Spleen (tissue), 11 donors: ENCODE measurements at regions not wholly inside any gene's neighbourhood (a gene's known extent, or its start where the extent isn't known, plus 50 kb on each side); places are given as distances from the start of the nearest gene placed in this dataset.

ENCODE experiments used
- DNase-seq: peaks from one replicate; pipeline ENCODE4 v3.0.0-alpha.2; 2020
- H3K27ac ChIP-seq, 8 donors: fragments of 200-600 bp; sonication (generic) in 7 of 8; 1 replicate in 4 of 8; 2 replicates in 4 of 8; pipeline versions ENCODE4 v1.5.0 to v1.8.0; 2016 to 2021; ENCODE audit warnings: inconsistent platforms in 4 of 8, mild to moderate bottlenecking in 4 of 8, moderate library complexity in 1 of 8
- H3K27me3 ChIP-seq, 7 donors: fragments of 200-600 bp; sonication (generic) in 6 of 7; replicated peaks in 1 of 7; 1 replicate in 4 of 7; 2 replicates in 3 of 7; pipeline versions ENCODE4 v1.5.0 to v1.8.0; 2016 to 2021; ENCODE audit warnings: inconsistent platforms in 3 of 7, mild to moderate bottlenecking in 1 of 7
- H3K36me3 ChIP-seq, 6 donors: fragments of 200-600 bp; sonication (generic) in 5 of 6; 1 replicate in 4 of 6; 2 replicates in 2 of 6; pipeline versions ENCODE4 v1.5.0 to v1.8.0; 2016 to 2021; ENCODE audit warnings: inconsistent platforms in 2 of 6
- H3K4me1 ChIP-seq, 6 donors: fragments of 200-600 bp; sonication (generic) in 5 of 6; 1 replicate in 3 of 6; 2 replicates in 3 of 6; pipeline versions ENCODE4 v1.5.0 to v1.8.0; 2016 to 2021; ENCODE audit warnings: inconsistent platforms in 3 of 6
- H3K4me3 ChIP-seq, 8 donors: fragments of 200-600 bp; sonication (generic) in 7 of 8; 1 replicate in 4 of 8; 2 replicates in 4 of 8; pipeline versions ENCODE4 v1.5.0 to v1.8.0; 2016 to 2021; ENCODE audit warnings: inconsistent platforms in 4 of 8, mild to moderate bottlenecking in 4 of 8, moderate library complexity in 2 of 8
- H3K9me3 ChIP-seq, 8 donors: fragments of 200-600 bp; sonication (generic) in 7 of 8; 1 replicate in 4 of 8; 2 replicates in 4 of 8; pipeline versions ENCODE4 v1.5.0 to v1.8.0; 2016 to 2021; ENCODE audit warnings: inconsistent platforms in 4 of 8
- POLR2A ChIP-seq, 3 donors: fragments of 450-650 bp; IDR thresholded peaks; one replicate each; pipeline ENCODE4 v1.5.1; 2017; ENCODE audit warnings: antibody characterized with exemption in 3 of 3, mild to moderate bottlenecking in 1 of 3
- POLR2AphosphoS5 ChIP-seq, 3 donors: sonication (generic); formaldehyde crosslinking; IDR thresholded peaks; one replicate each; pipeline ENCODE4 v1.5.1; 2017; ENCODE audit warnings: antibody characterized with exemption in 3 of 3
- WGBS, 5 donors: extraction: QIAGEN DNeasy Blood & Tissue Kit in 3 of 5; methylation state at CpG; one replicate each; pipeline versions ENCODE4 v1.1.5 to v1.1.7; 2013 to 2018; 5-methylcytosine and 5-hydroxymethylcytosine counted together
- intact Hi-C: fragments of 100-400 bp; cut with DNase I; formaldehyde crosslinking; loops from one replicate; pipeline ENCODE4 v1.15.0; 2023; ENCODE audit warnings: low total_unique reads
- TF ChIP-seq, protein P1 (sequence below), 11 experiments: fragments of 200-600 bp in 7 of 11; fragments of 450-650 bp in 4 of 11; sonication (generic) in 4 of 11; IDR thresholded peaks in 8 of 11; conservative IDR thresholded peaks in 3 of 11; 1 replicate in 7 of 11; 2 replicates in 4 of 11; pipeline versions ENCODE4 v1.4.0 to v1.8.0; 2016 to 2021; ENCODE audit warnings: antibody characterized with exemption in 11 of 11, inconsistent platforms in 4 of 11, mild to moderate bottlenecking in 1 of 11
- donor health status: healthy with polysubstance abuse.
- donor health status: DM: no; HTN: no; CAD: no; lungs with moderate emphysema.
- donor health status: DM: no; HTN: no; CAD: no.
- donor health status: Bipolar disorder and iron deficiency.
- donor health status: healthy.
- donor health status: DM: no; HTN: no; CAD: no.
- donor health status: DM: yes; HTN: yes; CAD: no.

DNA sequence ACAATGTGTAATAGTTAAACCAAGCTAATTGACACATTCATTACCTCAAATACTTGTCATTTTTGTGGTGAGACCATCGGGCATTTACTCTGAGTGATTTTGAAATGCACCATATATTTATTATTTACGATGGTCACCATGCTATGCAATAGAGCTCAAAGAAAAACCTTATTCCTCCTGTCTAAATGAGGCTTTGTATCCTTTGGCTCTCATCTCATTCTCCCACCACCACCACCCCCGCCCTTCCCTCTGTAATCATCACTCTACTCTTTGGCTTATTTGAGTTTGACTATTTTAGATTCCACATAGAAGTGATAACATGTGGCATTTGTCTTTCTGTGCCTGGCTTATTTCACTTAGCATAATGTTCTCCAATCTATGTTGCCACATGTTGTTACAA, 124.9 kb downstream of the CYSLTR2 start:
- WGBS, 5 donors = 73 to 89% (median 86%) methylated on average over 3 of the region's 3 CpGs
- H3K9me3 ChIP-seq = peaks cover 7 to 39% (median 27%) of the 10 kb centered on the region in 8 donors
- TF ChIP-seq, protein P1, sequence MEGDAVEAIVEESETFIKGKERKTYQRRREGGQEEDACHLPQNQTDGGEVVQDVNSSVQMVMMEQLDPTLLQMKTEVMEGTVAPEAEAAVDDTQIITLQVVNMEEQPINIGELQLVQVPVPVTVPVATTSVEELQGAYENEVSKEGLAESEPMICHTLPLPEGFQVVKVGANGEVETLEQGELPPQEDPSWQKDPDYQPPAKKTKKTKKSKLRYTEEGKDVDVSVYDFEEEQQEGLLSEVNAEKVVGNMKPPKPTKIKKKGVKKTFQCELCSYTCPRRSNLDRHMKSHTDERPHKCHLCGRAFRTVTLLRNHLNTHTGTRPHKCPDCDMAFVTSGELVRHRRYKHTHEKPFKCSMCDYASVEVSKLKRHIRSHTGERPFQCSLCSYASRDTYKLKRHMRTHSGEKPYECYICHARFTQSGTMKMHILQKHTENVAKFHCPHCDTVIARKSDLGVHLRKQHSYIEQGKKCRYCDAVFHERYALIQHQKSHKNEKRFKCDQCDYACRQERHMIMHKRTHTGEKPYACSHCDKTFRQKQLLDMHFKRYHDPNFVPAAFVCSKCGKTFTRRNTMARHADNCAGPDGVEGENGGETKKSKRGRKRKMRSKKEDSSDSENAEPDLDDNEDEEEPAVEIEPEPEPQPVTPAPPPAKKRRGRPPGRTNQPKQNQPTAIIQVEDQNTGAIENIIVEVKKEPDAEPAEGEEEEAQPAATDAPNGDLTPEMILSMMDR (IDR thresholded peaks at IDR 0.05 in 8 of 11, conservative IDR thresholded peaks at IDR 0.05 in 3 of 11) = no peak
- no peak for TF ChIP-seq POLR2AphosphoS5 (IDR thresholded peaks at IDR 0.05)
- TF ChIP-seq POLR2A (IDR thresholded peaks at IDR 0.05) = no peak

DNA sequence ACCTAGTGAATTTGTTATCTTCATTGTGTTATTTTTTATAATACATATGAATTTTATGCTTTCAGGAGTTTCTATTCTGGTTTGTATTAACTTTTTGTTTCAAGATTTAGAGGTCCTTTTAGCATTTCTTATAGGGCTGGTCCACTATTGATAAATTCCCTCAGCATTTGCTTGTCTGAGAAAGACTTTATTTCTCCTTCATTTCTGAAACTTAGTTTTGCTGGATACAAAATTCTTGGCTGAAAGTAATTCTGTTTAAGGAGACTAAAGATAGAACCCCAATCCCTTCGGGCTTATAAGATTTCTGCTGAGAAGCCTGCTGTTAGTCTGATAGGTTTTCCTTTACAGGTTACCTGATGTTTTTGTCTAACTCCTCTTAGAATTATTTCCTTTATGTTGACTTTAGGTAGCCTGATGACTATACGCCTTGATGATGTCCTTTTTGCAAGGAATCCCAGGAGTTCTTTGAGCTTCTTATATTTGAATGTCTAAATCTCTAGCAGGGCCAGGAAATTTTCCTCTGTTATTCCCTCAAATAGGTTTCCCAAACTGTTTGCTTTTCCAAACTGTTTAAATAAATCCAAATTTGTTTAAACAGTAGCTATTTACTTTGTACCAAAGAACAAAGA, 127.1 kb downstream of the CYSLTR2 start:
- 64 to 97% (median 92%) methylated on average over 2 of the region's 2 CpGs for WGBS, 5 donors
- no peak for TF ChIP-seq POLR2A (IDR thresholded peaks at IDR 0.05)
- TF ChIP-seq, protein P1 (IDR thresholded peaks at IDR 0.05 in 8 of 11, conservative IDR thresholded peaks at IDR 0.05 in 3 of 11) = no peak
- no peak for TF ChIP-seq POLR2AphosphoS5 (IDR thresholded peaks at IDR 0.05)
- DNase-seq = no peak
- Histone ChIP-seq H3K27me3 (no peaks in the 10 kb centered on the region), H3K9me3 (peaks cover 7 to 39% (median 27%) of the 10 kb centered on the region in 8 donors), H3K4me3 (no peak overlapping the region), H3K4me1 (peaks cover 0 to 7% (median 0%) of the 10 kb centered on the region in 6 donors), H3K36me3 (no peaks in the 10 kb centered on the region), H3K27ac (no peak overlapping the region)
- intact Hi-C loops = no loop called here

More for the DNA sequence above, 124.9 kb downstream of the CYSLTR2 start:
- no peaks in the 10 kb centered on the region for H3K27me3 ChIP-seq
- DNase-seq = no peak
- H3K4me1 ChIP-seq = peaks cover 0 to 7% (median 0%) of the 10 kb centered on the region in 6 donors
- no peaks in the 10 kb centered on the region for H3K36me3 ChIP-seq
- H3K4me3 ChIP-seq = no peak overlapping the region
- H3K27ac ChIP-seq = no peak overlapping the region
- intact Hi-C loops = no loop called here

DNA sequence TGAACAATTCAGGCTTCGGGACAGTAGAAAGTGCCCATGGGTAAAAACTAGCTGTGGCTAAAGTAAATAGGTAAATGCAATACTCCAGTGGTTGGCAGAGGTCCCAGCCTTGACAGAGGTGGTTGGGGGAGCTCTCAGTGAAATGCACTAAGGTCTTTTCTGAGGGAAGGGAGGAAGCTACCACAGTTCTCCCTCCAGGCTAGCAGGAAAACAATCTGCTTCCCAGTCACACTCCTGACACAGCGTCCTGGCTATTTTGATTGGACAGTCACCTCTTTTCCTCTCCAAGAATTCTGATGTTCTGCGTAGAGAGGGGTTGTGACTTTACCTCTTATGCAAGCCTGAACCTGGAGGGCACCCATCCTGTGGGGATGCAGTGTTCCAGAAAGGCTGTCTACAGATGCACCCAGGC, 128.7 kb downstream of the CYSLTR2 start:
- H3K4me1 ChIP-seq = peaks cover 0 to 7% (median 0%) of the 10 kb centered on the region in 6 donors
- H3K9me3 ChIP-seq = peaks cover 7 to 39% (median 27%) of the 10 kb centered on the region in 8 donors
- H3K4me3 ChIP-seq = peak overlapping the region in 1 of 8 donors; percentile 40
- H3K36me3 ChIP-seq = no peaks in the 10 kb centered on the region
- TF ChIP-seq, protein P1 (IDR thresholded peaks at IDR 0.05 in 8 of 11, conservative IDR thresholded peaks at IDR 0.05 in 3 of 11) = no peak
- TF ChIP-seq POLR2AphosphoS5 (IDR thresholded peaks at IDR 0.05) = no peak
- no peak for TF ChIP-seq POLR2A (IDR thresholded peaks at IDR 0.05)
- H3K27me3 ChIP-seq = no peaks in the 10 kb centered on the region
- no peak for DNase-seq
- H3K27ac ChIP-seq = peak overlapping the region in 6 of 8 donors; percentile 41 to 87 (median 72)
- intact Hi-C loops = no loop called here
- 81 to 95% (median 89%) methylated on average over 3 of the region's 3 CpGs for WGBS, 5 donors

DNA sequence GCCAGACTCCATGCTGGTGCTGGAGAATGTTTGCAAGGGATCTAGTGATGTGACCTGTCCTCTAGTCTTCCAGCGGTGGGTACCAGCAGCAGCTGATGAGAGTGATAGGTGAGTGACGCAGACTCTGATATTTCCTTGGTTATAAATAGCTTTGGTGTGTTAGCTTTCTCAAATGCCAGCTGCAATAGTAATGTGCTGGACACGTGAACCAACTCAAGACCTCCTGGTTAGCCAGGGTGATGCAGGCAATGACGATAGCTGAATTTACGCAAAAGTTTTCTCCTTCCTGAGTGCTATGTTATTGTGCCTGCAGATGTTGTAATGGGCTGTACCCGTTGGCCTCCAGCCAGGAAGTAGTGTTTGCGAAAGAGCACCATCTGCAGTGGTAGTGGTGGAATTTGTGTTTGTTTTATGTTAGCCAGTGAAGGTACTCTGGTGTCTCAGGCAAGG, 129.5 kb downstream of the CYSLTR2 start:
- WGBS, 5 donors = 43 to 55% (median 54%) methylated on average over 7 of the region's 7 CpGs
- Histone ChIP-seq H3K36me3 (no peaks in the 10 kb centered on the region), H3K27me3 (no peaks in the 10 kb centered on the region), H3K4me3 (peak overlapping the region in 1 of 8 donors; percentile 40), H3K9me3 (peaks cover 7 to 39% (median 27%) of the 10 kb centered on the region in 8 donors), H3K4me1 (peaks cover 0 to 7% (median 0%) of the 10 kb centered on the region in 6 donors), H3K27ac (peak overlapping the region in 6 of 8 donors; percentile 41 to 87 (median 72))
- DNase-seq = peak; percentile 86
- intact Hi-C loops = no loop called here
- TF ChIP-seq, protein P1 (IDR thresholded peaks at IDR 0.05 in 8 of 11, conservative IDR thresholded peaks at IDR 0.05 in 3 of 11) = peak in 1 of 11 experiments; percentile 36
- TF ChIP-seq POLR2A (IDR thresholded peaks at IDR 0.05) (no peak), POLR2AphosphoS5 (IDR thresholded peaks at IDR 0.05) (peak in 2 of 3 donors; percentile 37 to 93)
